Activated naive CD4-positive, alpha-beta T cell treated with anti-CD3 and anti-CD28 coated beads, Interleukin-2, amount 50 U/mL, for 24 hours (primary cell): ENCODE measurements at regions not wholly inside any gene's neighbourhood (a gene's known extent, or its start where the extent isn't known, plus 50 kb on each side); places are given as distances from the start of the nearest gene placed in this dataset.

Experiments used
- H3K27ac Mint-ChIP-seq: one replicate; pipeline ENCODE4 v1.8.0; 2021; ENCODE audit warnings: mild to moderate bottlenecking, mixed read lengths
- H3K27me3 Mint-ChIP-seq: one replicate; pipeline ENCODE4 v1.8.0; 2021; ENCODE audit warnings: mixed read lengths
- H3K36me3 Mint-ChIP-seq: one replicate; pipeline ENCODE4 v1.8.0; 2021; ENCODE audit warnings: mixed read lengths
- H3K4me1 Mint-ChIP-seq: one replicate; pipeline ENCODE4 v1.8.0; 2021; ENCODE audit warnings: mixed read lengths
- H3K4me3 Mint-ChIP-seq: one replicate; pipeline ENCODE4 v1.8.0; 2021; ENCODE audit warnings: mild to moderate bottlenecking, mixed read lengths
- H3K9me3 Mint-ChIP-seq: one replicate; pipeline ENCODE4 v1.8.0; 2021; ENCODE audit warnings: mixed read lengths

GRCh38 chr12:19709889-19710288 is 270.6 kb downstream of the AEBP2 start:
- Mint-ChIP-seq H3K27me3 (no peaks in the 10 kb centered on the region), H3K4me3 (no peak overlapping the region), H3K36me3 (no peaks in the 10 kb centered on the region), H3K4me1 (no peaks in the 10 kb centered on the region), H3K9me3 (no peaks in the 10 kb centered on the region), H3K27ac (no peak overlapping the region)

GRCh38 chr12:19710811-19711793 is 271.8 kb downstream of the AEBP2 start:
- no peaks in the 10 kb centered on the region for H3K4me1 Mint-ChIP-seq

GRCh38 chr12:19712041-19712440 is 272.7 kb downstream of the AEBP2 start:
- no peak overlapping the region for H3K4me3 Mint-ChIP-seq
- no peaks in the 10 kb centered on the region for H3K4me1 Mint-ChIP-seq
- H3K27me3 Mint-ChIP-seq = no peaks in the 10 kb centered on the region
- H3K27ac Mint-ChIP-seq = no peak overlapping the region
- H3K36me3 Mint-ChIP-seq = no peaks in the 10 kb centered on the region
- H3K9me3 Mint-ChIP-seq = no peaks in the 10 kb centered on the region

More at GRCh38 chr12:19710811-19711793, 271.8 kb downstream of the AEBP2 start:
- H3K27ac Mint-ChIP-seq = no peak overlapping the region
- H3K9me3 Mint-ChIP-seq = no peaks in the 10 kb centered on the region
- H3K4me3 Mint-ChIP-seq = no peak overlapping the region
- H3K36me3 Mint-ChIP-seq = no peaks in the 10 kb centered on the region
- H3K27me3 Mint-ChIP-seq = no peaks in the 10 kb centered on the region

GRCh38 chr12:19718401-19718800 is 279.1 kb downstream of the AEBP2 start:
- Mint-ChIP-seq H3K4me3 (no peak overlapping the region), H3K4me1 (no peaks in the 10 kb centered on the region), H3K36me3 (no peaks in the 10 kb centered on the region), H3K27me3 (peaks cover 3% of the 10 kb centered on the region), H3K27ac (no peak overlapping the region), H3K9me3 (peaks cover 5% of the 10 kb centered on the region)

GRCh38 chr12:19719672-19720071 is 280.4 kb downstream of the AEBP2 start:
- no peaks in the 10 kb centered on the region for H3K36me3 Mint-ChIP-seq
- H3K27ac Mint-ChIP-seq = no peak overlapping the region
- H3K9me3 Mint-ChIP-seq = peaks cover 5% of the 10 kb centered on the region
- H3K4me1 Mint-ChIP-seq = no peaks in the 10 kb centered on the region
- peaks cover 3% of the 10 kb centered on the region for H3K27me3 Mint-ChIP-seq
- H3K4me3 Mint-ChIP-seq = no peak overlapping the region

- H3K36me3 Mint-ChIP-seq = no peaks in the 10 kb centered on the region
- H3K4me1 Mint-ChIP-seq = no peaks in the 10 kb centered on the region
- H3K9me3 Mint-ChIP-seq = no peaks in the 10 kb centered on the region
- H3K4me3 Mint-ChIP-seq = no peak overlapping the region
- H3K27ac Mint-ChIP-seq = no peak overlapping the region
- H3K27me3 Mint-ChIP-seq = peaks cover 3% of the 10 kb centered on the region
Observed at GRCh38 chr12:19726122-19726521, 286.8 kb downstream of the AEBP2 start.

GRCh38 chr12:19726592-19726991 is 287.3 kb downstream of the AEBP2 start:
- Mint-ChIP-seq H3K9me3 (no peaks in the 10 kb centered on the region), H3K4me3 (no peak overlapping the region), H3K4me1 (no peaks in the 10 kb centered on the region), H3K36me3 (no peaks in the 10 kb centered on the region), H3K27me3 (peaks cover 3% of the 10 kb centered on the region), H3K27ac (no peak overlapping the region)

GRCh38 chr12:19737019-19737418 is 297.7 kb downstream of the AEBP2 start:
- Mint-ChIP-seq H3K36me3 (peaks cover 4% of the 10 kb centered on the region), H3K9me3 (no peaks in the 10 kb centered on the region), H3K27ac (no peak overlapping the region), H3K4me3 (no peak overlapping the region), H3K4me1 (no peaks in the 10 kb centered on the region), H3K27me3 (peaks cover 1% of the 10 kb centered on the region)

- Mint-ChIP-seq H3K9me3 (no peaks in the 10 kb centered on the region), H3K36me3 (peaks cover 4% of the 10 kb centered on the region), H3K27ac (no peak overlapping the region), H3K4me1 (no peaks in the 10 kb centered on the region), H3K4me3 (no peak overlapping the region), H3K27me3 (peaks cover 3% of the 10 kb centered on the region)
Observed at GRCh38 chr12:19739195-19739776, 300.0 kb downstream of the AEBP2 start.

GRCh38 chr12:19740472-19741131 is 301.3 kb downstream of the AEBP2 start:
- Mint-ChIP-seq H3K27me3 (peaks cover 3% of the 10 kb centered on the region), H3K4me1 (no peaks in the 10 kb centered on the region), H3K9me3 (no peaks in the 10 kb centered on the region), H3K36me3 (no peaks in the 10 kb centered on the region), H3K27ac (no peak overlapping the region), H3K4me3 (no peak overlapping the region)

GRCh38 chr12:19741132-19741489 is 301.8 kb downstream of the AEBP2 start:
- Mint-ChIP-seq H3K27me3 (peaks cover 3% of the 10 kb centered on the region), H3K4me1 (no peaks in the 10 kb centered on the region), H3K36me3 (no peaks in the 10 kb centered on the region), H3K9me3 (no peaks in the 10 kb centered on the region), H3K27ac (no peak overlapping the region), H3K4me3 (no peak overlapping the region)

GRCh38 chr12:19744705-19745218 is 305.5 kb downstream of the AEBP2 start:
- H3K9me3 Mint-ChIP-seq = no peaks in the 10 kb centered on the region

GRCh38 chr12:19746471-19746870 is 307.2 kb downstream of the AEBP2 start:
- no peaks in the 10 kb centered on the region for H3K4me1 Mint-ChIP-seq
- H3K9me3 Mint-ChIP-seq = peaks cover 6% of the 10 kb centered on the region
- no peak overlapping the region for H3K4me3 Mint-ChIP-seq
- H3K27me3 Mint-ChIP-seq = peaks cover 4% of the 10 kb centered on the region
- no peak overlapping the region for H3K27ac Mint-ChIP-seq
- no peaks in the 10 kb centered on the region for H3K36me3 Mint-ChIP-seq

More at GRCh38 chr12:19744705-19745218, 305.5 kb downstream of the AEBP2 start:
- no peaks in the 10 kb centered on the region for H3K4me1 Mint-ChIP-seq
- H3K36me3 Mint-ChIP-seq = no peaks in the 10 kb centered on the region
- H3K27me3 Mint-ChIP-seq = peaks cover 4% of the 10 kb centered on the region
- H3K27ac Mint-ChIP-seq = no peak overlapping the region
- H3K4me3 Mint-ChIP-seq = no peak overlapping the region

- H3K27ac Mint-ChIP-seq = no peak overlapping the region
- H3K4me3 Mint-ChIP-seq = no peak overlapping the region
- no peaks in the 10 kb centered on the region for H3K4me1 Mint-ChIP-seq
- no peaks in the 10 kb centered on the region for H3K36me3 Mint-ChIP-seq
- H3K27me3 Mint-ChIP-seq = peaks cover 3% of the 10 kb centered on the region
- H3K9me3 Mint-ChIP-seq = peaks cover 17% of the 10 kb centered on the region
Observed at GRCh38 chr12:19749906-19750574, 310.7 kb downstream of the AEBP2 start.

GRCh38 chr12:19751078-19751477 is 311.8 kb downstream of the AEBP2 start:
- Mint-ChIP-seq H3K4me3 (no peak overlapping the region), H3K9me3 (peaks cover 17% of the 10 kb centered on the region), H3K27me3 (peaks cover 3% of the 10 kb centered on the region), H3K36me3 (no peaks in the 10 kb centered on the region), H3K4me1 (no peaks in the 10 kb centered on the region), H3K27ac (no peak overlapping the region)
